Activated CD8-positive, alpha-beta memory T cell treated with anti-CD3 and anti-CD28 coated beads for 4 hours (primary cell): ENCODE measurements at regions not wholly inside any gene's neighbourhood (a gene's known extent, or its start where the extent isn't known, plus 50 kb on each side); places are given as distances from the start of the nearest gene placed in this dataset.
"Not testable (repeated sequence)": the region's sequence is repeated elsewhere in the genome, so short reads cannot be mapped to it uniquely, and the experiment has no call there.

ENCODE experiments used
- DNase-seq, 2 donors: peaks; one replicate each; pipeline ENCODE4 v3.0.0-alpha.2; 2020; ENCODE audit warnings: low read depth in 2 of 2

DNA sequence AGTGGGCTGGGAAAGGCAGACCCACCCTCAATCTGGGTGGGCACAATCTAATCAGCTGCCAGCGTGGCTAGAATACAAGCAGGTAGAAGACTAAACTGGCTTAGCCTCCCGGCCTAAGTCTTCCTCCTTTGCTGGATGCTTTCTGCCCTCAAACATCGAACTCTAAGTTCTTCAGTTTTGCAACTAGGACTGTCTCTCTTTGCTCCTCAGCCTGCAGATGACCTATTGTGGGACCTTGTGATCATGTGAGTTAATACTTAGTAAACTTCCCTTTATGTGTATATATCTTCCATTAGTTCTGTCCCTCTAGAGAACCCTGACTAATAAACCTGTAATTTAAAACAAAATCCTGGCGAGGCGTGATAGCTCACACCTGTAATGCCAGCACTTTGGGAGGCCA is 51.8 kb upstream of the SLC39A8 start:
- not testable (repeated sequence) for DNase-seq

DNA sequence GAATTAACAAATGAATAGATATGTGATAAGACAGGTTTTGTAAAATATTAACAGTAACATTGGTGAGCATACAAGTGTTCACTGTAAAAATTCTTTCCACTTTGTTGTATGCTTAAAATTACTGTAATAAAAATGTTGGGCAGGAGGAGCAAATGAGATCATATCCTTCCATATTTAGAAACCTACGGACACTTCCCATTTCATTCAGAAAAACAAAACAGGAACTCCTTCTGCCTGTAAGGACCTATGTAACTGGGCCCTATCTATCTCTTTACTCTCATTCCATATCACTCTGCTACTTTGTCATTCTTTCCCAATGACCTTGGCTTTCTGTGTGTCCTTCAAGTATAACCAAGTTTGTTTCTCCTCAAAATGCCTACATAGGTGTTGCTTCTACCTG is 53.7 kb upstream of the SLC39A8 start:
- DNase-seq: no peak

DNA sequence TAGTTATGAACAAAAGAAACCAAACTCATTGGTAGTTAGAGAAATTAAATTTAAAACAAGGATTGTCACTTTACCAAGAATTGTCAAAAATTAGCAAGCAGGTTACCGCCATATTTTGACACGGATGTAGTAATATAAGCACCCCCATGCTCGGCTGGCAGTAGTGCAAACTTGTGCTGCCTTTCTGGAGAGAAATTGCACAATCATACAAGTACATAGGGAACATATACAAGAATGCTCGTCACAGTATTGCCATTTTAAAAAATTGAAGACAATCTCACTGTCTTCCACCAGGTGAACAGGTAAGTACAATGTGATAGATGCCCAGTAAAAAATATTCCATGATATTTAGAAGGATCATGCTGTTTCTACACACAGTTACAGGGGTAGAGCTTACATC is 55.6 kb upstream of the SLC39A8 start:
- DNase-seq: no peak

- DNase-seq: no peak
Measured at GRCh38 chr4:102402223-102402622, 56.9 kb upstream of the SLC39A8 start.

DNA sequence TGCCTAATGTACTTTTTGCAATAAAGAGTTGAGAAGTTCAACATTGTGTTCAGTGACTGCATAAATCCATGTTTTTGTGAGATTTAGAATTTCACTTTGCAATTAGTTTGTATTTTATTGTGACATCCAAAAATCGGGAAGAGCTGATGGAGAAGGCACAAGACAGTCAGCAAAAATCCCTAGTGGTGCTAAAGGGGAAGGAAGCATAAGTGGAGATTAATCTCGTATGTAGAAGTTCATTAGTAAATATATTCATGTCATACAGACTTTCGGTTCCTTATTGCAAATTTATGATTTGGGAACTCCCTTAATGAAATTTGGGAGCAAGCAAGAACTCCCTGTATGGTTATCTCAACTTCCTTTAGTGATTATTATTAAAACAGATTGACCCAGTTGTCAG is 57.8 kb upstream of the SLC39A8 start:
- DNase-seq: no peak

DNA sequence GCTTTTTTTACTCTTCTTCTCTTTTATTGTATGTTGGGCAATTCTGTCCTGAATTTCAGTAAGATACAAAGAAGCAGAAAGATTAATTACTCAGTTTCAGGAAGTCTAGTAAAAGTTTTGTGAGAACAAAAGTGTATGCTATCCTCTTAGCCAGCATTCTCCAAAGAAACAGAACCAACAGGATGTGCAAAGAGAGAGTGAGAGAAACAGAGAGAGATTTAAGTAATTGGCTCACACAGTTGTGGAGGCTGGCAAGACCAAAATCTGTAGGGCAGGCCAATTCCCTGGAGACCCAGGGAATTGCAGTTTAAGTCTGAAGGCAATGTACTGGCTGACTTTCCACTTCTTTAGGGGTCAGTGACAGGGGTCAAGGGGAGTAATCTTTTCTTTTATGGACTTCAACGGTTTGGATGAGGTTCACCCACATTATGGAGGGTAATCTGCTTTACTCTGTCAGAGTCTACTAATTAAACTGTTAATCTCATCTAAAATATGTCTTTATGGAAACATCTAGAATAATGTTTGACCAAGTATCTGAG is 59.2 kb upstream of the SLC39A8 start:
- DNase-seq: no peak

DNA sequence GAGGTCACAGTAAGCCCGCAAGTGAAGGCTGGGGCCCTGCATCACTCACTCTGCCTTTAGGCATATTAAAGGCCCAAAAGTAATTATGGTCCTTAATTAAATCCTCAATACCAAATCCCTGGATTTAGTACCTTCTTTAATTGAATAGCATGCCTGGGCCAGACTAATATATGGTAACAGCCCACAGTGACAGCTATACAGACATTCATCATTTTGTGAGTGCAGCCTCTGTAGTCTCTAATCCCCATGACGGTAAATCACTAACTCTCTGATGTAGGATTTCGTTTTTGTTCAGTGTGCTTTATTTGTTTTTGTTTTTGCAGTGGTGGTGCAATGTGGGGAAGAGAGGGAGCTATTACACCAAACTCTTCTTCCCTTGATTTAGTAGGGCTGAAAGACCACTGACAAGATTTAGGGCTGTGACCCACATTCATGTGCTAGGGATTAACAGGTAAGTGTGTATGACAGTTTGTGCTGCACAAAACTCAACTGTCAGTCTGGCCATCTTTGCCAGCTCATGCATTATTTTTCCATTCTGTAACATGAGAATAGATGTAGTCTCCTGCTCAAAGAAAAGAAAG is 60.6 kb upstream of the SLC39A8 start:
- no peak for DNase-seq

DNA sequence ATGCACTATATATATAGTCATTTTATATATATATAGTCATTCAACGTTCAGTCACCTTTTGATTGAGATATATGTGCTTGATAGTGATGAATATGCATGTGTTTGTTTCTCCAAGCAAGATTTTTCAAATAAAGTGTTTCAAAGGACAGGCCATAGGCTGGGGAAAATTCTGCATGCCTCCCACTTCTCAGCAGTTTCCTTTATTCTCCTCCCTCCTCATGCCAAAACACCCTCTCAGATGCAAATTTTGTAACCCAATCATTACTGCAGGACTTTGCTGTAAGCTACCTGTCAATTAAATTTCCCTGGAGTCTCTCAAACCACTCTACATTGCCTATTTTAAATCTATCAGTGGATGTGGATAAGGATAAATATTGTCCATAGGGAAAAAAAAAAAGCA is 65.6 kb upstream of the SLC39A8 start:
- not testable (repeated sequence) for DNase-seq

DNA sequence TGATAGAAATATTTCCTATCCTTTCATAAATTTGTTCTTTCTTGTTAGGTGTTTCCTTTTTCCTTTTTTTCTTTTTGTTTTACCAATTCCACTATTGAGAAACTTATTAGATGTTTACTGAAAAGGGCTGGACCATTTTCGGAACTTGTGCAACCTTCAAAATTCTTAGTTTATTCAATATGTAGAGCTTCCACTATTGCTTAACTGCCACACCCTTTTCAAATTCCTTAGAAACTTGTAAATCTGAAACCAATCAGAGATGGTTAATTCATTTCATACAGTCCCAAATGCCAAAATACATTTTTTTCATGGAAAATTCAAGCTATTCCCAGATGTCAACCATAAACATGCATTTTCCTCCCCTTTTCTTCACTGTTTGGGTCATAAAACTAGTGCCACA is 66.1 kb upstream of the SLC39A8 start:
- no peak for DNase-seq

GRCh38 chr4:102416765-102417164 is 71.5 kb upstream of the SLC39A8 start:
- no peak for DNase-seq

DNA sequence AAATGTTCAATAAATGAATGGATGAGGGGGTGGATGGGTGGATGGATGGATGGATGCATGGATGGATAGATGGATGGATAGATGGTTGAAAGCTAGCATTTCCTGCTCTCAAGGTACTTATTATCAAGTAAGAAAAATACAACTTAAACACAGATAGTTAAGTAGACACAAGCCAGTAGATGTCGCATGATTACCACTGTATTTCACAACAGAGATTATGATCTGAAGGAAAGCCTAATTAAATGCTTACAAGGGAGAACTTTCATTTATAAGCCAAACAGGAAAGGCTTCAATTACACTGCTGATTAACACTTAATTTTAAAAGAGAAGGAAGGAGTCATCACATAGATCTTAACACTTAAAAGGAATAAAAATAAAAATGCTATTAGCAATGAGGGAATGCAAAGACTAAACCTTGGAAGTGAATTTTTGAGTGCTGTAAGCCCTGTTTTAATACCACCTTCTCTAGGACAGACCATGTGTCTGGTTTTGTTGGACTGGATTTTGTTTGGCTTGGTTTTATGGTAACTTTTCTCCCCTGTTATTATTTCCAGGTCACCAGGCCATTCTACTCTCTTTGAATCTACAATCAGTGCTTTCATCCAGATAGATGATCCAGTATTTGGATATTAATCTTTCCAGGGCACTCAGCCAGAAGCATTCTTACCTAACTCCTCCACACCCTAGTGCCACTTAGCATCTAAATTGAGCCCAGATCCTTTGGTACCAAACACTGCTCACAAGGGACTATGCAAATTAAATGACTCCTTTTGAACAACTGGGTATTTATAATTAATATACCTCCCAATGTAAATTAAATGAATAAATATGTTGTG is 75.5 kb upstream of the SLC39A8 start:
- no peak for DNase-seq

DNA sequence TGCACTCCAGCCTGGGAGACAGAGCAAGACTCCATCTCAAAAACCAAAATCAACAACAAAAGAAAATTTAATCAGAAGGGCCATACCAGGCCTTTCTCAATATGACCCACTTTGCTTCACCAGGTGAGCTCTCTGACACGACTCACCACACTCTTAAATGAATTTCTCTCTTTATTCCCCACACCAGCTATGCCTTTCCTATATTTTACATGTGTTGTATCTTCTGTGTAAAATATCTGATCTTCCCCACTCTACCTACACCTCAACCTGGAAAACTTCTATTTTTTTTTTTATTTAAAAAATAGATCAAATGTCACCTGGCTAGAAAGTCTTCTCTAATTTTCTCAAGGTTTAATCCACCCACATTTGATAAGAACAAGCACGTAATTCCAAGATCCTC is 77.6 kb upstream of the SLC39A8 start:
- DNase-seq: no peak

- DNase-seq: no peak
Measured at GRCh38 chr4:102423375-102423774, 77.8 kb upstream of the NFKB1 start.

- DNase-seq: no peak
Measured at GRCh38 chr4:102427371-102427998, 73.7 kb upstream of the NFKB1 start.

DNA sequence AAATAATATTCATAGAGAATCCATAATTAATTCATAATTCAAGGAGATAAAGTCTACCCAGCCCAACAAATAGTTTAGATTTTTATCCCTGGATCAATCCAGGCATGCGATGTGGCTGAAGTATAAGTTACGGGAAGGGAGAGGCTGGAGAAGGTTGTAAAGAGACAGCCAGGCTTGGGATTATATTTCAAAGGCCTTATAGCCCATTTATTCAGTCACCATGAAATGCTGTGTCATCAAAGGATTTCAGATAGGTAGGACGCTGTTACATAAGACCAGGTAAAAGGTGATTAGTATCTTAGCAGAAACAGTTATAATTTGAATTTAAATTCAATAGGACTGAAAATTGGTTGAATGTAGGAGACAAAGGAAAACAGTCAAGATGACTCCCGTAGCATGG is 73.0 kb upstream of the NFKB1 start:
- DNase-seq: no peak

- no peak for DNase-seq
Measured at GRCh38 chr4:102429553-102429952, 71.6 kb upstream of the NFKB1 start.

DNA sequence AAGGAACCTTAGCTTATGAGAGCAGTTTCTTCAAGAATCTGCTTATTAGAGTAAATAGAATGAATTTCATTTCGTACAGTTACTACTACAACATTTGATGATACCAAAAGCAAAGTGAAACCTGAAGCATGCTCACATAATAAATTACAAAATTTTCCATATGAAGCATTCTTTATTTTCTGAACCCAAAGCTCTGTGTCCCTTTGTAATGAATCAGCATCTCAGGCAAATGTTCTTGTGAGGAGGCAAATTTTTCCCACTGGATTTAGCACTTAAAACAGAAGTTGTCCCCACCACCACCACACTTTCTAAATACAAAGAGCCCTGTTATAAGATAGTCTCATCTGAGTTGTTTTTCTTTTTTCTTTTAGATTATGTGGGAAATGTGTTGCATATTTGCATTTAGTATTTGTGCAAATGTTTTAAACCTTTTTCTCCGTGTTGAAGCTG is 70.7 kb upstream of the NFKB1 start:
- DNase-seq: no peak

DNA sequence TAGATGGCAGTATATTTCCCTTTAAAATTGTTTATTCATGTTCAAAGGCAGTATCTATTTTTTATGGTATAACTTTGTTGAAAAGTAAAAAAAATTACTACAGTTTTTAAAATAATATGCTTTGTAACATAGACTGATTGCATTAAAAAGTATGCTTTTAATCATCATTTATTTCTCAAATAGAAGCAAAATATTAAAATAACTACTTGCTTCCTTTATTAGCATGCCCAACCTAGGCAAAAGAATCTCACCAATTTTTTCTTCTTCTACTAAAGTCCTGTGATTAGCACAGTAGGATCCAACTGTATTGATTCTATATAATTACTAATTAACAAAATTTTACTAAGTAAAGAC is 69.6 kb upstream of the NFKB1 start:
- DNase-seq: no peak

- DNase-seq: no peak
Measured at GRCh38 chr4:102437111-102437510, 64.0 kb upstream of the NFKB1 start.

GRCh38 chr4:102438396-102439235 is 62.5 kb upstream of the NFKB1 start:
- DNase-seq: no peak

- DNase-seq: no peak
Measured at GRCh38 chr4:102439236-102439614, 61.9 kb upstream of the NFKB1 start.

GRCh38 chr4:102439812-102440211 is 61.3 kb upstream of the NFKB1 start:
- no peak for DNase-seq
